ENCODE measurements at regions not wholly inside any gene's neighbourhood (a gene's known extent, or its start where the extent isn't known, plus 50 kb on each side); places are given as distances from the start of the nearest gene placed in this dataset.

- DNase-seq (ENCODE audit: low read depth in 2 of 2), result no peak
Measured at GRCh38 chr15:96672629-96673028, 342.1 kb downstream of the NR2F2 start.

- DNase-seq (ENCODE audit: low read depth in 2 of 2), result no peak
Measured at GRCh38 chr15:96678386-96678785, 347.9 kb downstream of the NR2F2 start.

GRCh38 chr15:96687388-96688107, 357.0 kb downstream of the NR2F2 start:
- DNase-seq (ENCODE audit: low read depth in 2 of 2), result no peak

GRCh38 chr15:96690733-96691132, 360.2 kb downstream of the NR2F2 start:
- DNase-seq (ENCODE audit: low read depth in 2 of 2), result no peak

GRCh38 chr15:96692826-96693225, 362.3 kb downstream of the NR2F2 start:
- DNase-seq (ENCODE audit: low read depth in 2 of 2), result no peak

- DNase-seq (ENCODE audit: low read depth in 2 of 2), result no peak
Measured at GRCh38 chr15:96693515-96693914, 363.0 kb downstream of the NR2F2 start.

- no peak for DNase-seq (ENCODE audit: low read depth in 2 of 2)
Measured at GRCh38 chr15:96693990-96694517, 363.6 kb downstream of the NR2F2 start.

- no peak for DNase-seq (ENCODE audit: low read depth in 2 of 2)
Measured at GRCh38 chr15:96695426-96695825, 364.9 kb downstream of the NR2F2 start.

GRCh38 chr15:96699871-96700401, 369.4 kb downstream of the NR2F2 start:
- DNase-seq (ENCODE audit: low read depth in 2 of 2), result no peak

GRCh38 chr15:96700555-96700954, 370.1 kb downstream of the NR2F2 start:
- DNase-seq (ENCODE audit: low read depth in 2 of 2), result no peak

GRCh38 chr15:96701443-96701842, 370.9 kb downstream of the NR2F2 start:
- DNase-seq (ENCODE audit: low read depth in 2 of 2), result no peak

GRCh38 chr15:96701877-96702276, 371.4 kb downstream of the NR2F2 start:
- DNase-seq (ENCODE audit: low read depth in 2 of 2), result no peak

GRCh38 chr15:96702589-96702988, 372.1 kb downstream of the NR2F2 start:
- DNase-seq (ENCODE audit: low read depth in 2 of 2), result no peak

GRCh38 chr15:96703091-96703490, 372.6 kb downstream of the NR2F2 start:
- no peak for DNase-seq (ENCODE audit: low read depth in 2 of 2)

- no peak for DNase-seq (ENCODE audit: low read depth in 2 of 2)
Measured at GRCh38 chr15:96703794-96704550, 373.5 kb downstream of the NR2F2 start.

- DNase-seq (ENCODE audit: low read depth in 2 of 2), result no peak
Measured at GRCh38 chr15:96716075-96716474, 385.6 kb downstream of the NR2F2 start.

- no peak for DNase-seq (ENCODE audit: low read depth in 2 of 2)
Measured at GRCh38 chr15:96716478-96716877, 386.0 kb downstream of the NR2F2 start.

- no peak for DNase-seq (ENCODE audit: low read depth in 2 of 2)
Measured at GRCh38 chr15:96720251-96720650, 389.8 kb downstream of the NR2F2 start.

- no peak for DNase-seq (ENCODE audit: low read depth in 2 of 2)
Measured at GRCh38 chr15:96720656-96721055, 390.2 kb downstream of the NR2F2 start.

GRCh38 chr15:96728591-96728990, 398.1 kb downstream of the NR2F2 start:
- DNase-seq (ENCODE audit: low read depth in 2 of 2), result no peak

- DNase-seq (ENCODE audit: low read depth in 2 of 2), result no peak
Measured at GRCh38 chr15:96732704-96733103, 402.2 kb downstream of the NR2F2 start.

- DNase-seq (ENCODE audit: low read depth in 2 of 2), result no peak
Measured at GRCh38 chr15:96733721-96734120, 403.2 kb downstream of the NR2F2 start.

Data from stimulated activated CD4-positive, alpha-beta T cell treated with anti-CD3 and anti-CD28 coated beads, Interleukin-1b, Interleukin-23, amount 100 ng/mL, for 1 hour (primary cell).